Activated CD8-positive, alpha-beta T cell treated with anti-CD3 and anti-CD28 coated beads for 36 hours (primary cell): ENCODE measurements at regions not wholly inside any gene's neighbourhood (a gene's known extent, or its start where the extent isn't known, plus 50 kb on each side); places are given as distances from the start of the nearest gene placed in this dataset.

Experiments
- ATAC-seq: fragments of 200-7000 bp; cut with Tn5 transposase; one replicate; pipeline ENCODE4 v1.10.0; 2021; ENCODE audit warnings: mild to moderate bottlenecking, moderate library complexity
- CTCF ChIA-PET: fragments of 350-600 bp; sonication (Branson Sonifier 250); formaldehyde crosslinking; loops from one replicate; lab custom pipeline; 2021; ENCODE audit warnings: antibody characterized with exemption; lab: Charles Lee
- POLR2A ChIA-PET: fragments of 350-600 bp; sonication (Branson Sonifier 250); formaldehyde crosslinking; loops from one replicate; lab custom pipeline; 2021; ENCODE audit warnings: antibody characterized with exemption; lab: Charles Lee
- DNase-seq: peaks from one replicate; pipeline ENCODE4 v3.0.0-alpha.2; 2020
- H3K27ac Mint-ChIP-seq: one replicate; pipeline ENCODE4 v1.8.0; 2021; ENCODE audit warnings: mild to moderate bottlenecking, mixed read lengths
- H3K27me3 Mint-ChIP-seq: one replicate; pipeline ENCODE4 v1.8.0; 2021; ENCODE audit warnings: mixed read lengths
- H3K36me3 Mint-ChIP-seq: one replicate; pipeline ENCODE4 v1.8.0; 2021; ENCODE audit warnings: low read depth, mixed read lengths
- H3K4me1 Mint-ChIP-seq: one replicate; pipeline ENCODE4 v1.8.0; 2021; ENCODE audit warnings: low read depth, mixed read lengths
- H3K4me3 Mint-ChIP-seq: one replicate; pipeline ENCODE4 v1.8.0; 2021; ENCODE audit warnings: mild to moderate bottlenecking, moderate library complexity, mixed read lengths
- H3K9me3 Mint-ChIP-seq: one replicate; pipeline ENCODE4 v1.8.0; 2021; ENCODE audit warnings: mixed read lengths
- CTCF ChIP-seq: fragments of 200-600 bp; IDR thresholded peaks from one replicate; pipeline ENCODE4 v1.8.0; 2022; ENCODE audit warnings: antibody characterized with exemption, mild to moderate bottlenecking
- intact Hi-C: fragments of 100-400 bp; cut with micrococcal nuclease; formaldehyde crosslinking; loops from one replicate; pipeline ENCODE4 v1.10.0; 2022

DNA sequence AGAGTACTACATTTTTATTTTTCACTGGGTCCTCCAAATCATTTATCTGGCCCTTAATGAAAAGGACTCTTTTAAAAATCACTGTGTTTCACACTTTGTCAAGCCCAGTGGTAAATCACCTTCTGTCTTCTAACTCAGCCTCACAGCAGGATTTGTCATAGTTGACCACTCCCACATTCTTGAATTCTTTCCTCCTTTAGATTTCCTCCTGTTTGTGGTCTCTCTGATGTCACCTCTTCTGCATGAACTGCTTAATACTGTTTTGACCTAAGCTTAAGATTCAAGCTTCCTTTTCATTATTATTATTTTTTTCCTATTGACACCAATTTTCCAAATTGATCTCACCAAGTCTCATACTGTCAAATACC, 899.8 kb upstream of the MIR17HG start:
- no peaks in the 10 kb centered on the region for H3K4me1 Mint-ChIP-seq
- H3K27me3 Mint-ChIP-seq = no peaks in the 10 kb centered on the region
- H3K9me3 Mint-ChIP-seq = peaks cover 8% of the 10 kb centered on the region
- ChIA-PET POLR2A (no interaction called here), CTCF (no interaction called here)
- no peak for TF ChIP-seq CTCF
- H3K4me3 Mint-ChIP-seq = no peak overlapping the region
- ATAC-seq (no peak), DNase-seq (no peak)
- no peaks in the 10 kb centered on the region for H3K36me3 Mint-ChIP-seq
- intact Hi-C loops = no loop called here
- no peak overlapping the region for H3K27ac Mint-ChIP-seq

DNA sequence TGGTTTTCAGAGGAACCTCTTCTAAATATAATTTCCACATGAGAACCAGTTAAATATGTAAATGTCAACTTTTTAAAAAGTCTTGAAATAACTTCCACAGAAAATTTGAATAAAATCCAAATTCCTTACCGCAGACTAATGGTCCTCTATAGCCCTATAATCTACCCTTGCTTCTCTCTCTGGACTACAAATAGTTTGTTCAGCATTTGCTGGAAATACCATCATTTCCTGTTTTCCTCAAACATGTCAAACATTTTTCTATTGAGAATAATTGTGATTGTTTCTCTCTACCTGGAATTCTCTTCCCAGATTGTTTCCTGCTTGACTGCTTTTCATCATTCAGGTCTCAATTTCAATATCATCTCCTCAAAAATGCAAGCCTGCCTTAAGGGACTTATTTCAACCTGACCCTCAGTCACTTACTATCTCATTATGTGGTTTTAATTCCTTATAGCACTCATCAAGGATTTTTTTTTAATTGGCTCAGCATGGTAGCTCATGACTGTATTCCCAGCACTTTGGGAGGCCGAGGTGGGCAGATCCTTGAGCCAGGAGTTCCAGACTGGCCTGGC, 898.9 kb upstream of the MIR17HG start:
- no peak overlapping the region for H3K4me3 Mint-ChIP-seq
- H3K9me3 Mint-ChIP-seq = peaks cover 8% of the 10 kb centered on the region
- H3K36me3 Mint-ChIP-seq = no peaks in the 10 kb centered on the region
- DNase-seq = no peak
- POLR2A ChIA-PET = no interaction called here
- TF ChIP-seq CTCF = no peak
- intact Hi-C loops = no loop called here
- H3K27me3 Mint-ChIP-seq = no peaks in the 10 kb centered on the region
- no peaks in the 10 kb centered on the region for H3K4me1 Mint-ChIP-seq
- no peak for ATAC-seq
- no peak overlapping the region for H3K27ac Mint-ChIP-seq
- CTCF ChIA-PET = no interaction called here

DNA sequence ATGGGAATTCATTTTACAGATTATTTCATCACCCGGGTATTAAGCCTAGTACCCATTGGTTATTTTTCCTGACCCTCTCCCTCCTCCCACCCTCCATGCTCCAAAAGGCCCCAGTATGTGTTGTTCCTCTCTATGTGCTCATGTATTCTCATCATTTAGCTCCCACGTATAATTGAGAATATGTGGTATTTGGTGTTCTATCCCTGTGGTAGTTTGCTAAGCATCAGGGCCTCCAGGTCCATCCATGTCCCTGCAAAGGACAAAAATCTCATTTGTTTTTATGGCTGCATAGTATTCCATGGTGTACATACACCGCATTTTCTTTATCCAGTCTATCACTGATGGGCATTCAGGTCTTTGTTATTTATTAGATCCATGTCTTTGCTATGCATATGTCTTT, 894.1 kb upstream of the MIR17HG start:
- DNase-seq (no peak), ATAC-seq (no peak)
- Mint-ChIP-seq H3K4me1 (no peaks in the 10 kb centered on the region), H3K36me3 (no peaks in the 10 kb centered on the region), H3K27me3 (no peaks in the 10 kb centered on the region), H3K4me3 (no peak overlapping the region), H3K27ac (no peak overlapping the region), H3K9me3 (peaks cover 3% of the 10 kb centered on the region)
- ChIA-PET CTCF (no interaction called here), POLR2A (no interaction called here)
- TF ChIP-seq CTCF = no peak
- intact Hi-C loops = no loop called here

DNA sequence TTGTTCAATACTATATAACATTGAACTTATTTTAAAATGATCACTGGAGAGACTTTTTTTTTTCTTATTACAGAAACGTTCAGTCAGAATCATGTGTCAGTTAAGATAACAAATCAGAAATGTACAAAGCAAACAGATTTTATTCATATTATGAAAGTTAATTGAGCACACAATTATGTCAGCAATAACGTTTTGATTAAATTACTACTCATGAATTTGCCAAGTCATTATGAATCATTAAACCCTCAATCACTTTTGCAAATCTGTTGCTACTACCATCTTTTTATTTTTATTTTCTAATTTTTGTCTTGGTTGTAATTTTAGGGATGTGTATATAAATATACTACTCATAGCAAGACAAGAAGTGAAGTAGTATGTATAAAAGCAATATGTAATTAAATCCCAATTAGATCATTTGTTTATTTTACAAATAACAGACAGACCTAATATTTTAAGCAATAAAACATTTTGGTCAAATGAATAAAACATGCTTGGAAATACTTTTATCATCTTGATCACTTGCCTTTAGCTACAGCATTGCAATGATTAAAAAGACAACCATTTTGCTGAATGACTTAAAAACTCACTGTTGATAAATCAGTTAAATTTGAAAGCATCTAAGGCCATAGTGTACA, 893.4 kb upstream of the MIR17HG start:
- no peak for ATAC-seq
- DNase-seq = no peak
- ChIA-PET CTCF (no interaction called here), POLR2A (no interaction called here)
- no peak overlapping the region for H3K4me3 Mint-ChIP-seq
- no peak for TF ChIP-seq CTCF
- no peaks in the 10 kb centered on the region for H3K4me1 Mint-ChIP-seq
- no peak overlapping the region for H3K27ac Mint-ChIP-seq
- H3K9me3 Mint-ChIP-seq = peaks cover 3% of the 10 kb centered on the region
- no peaks in the 10 kb centered on the region for H3K36me3 Mint-ChIP-seq
- no peaks in the 10 kb centered on the region for H3K27me3 Mint-ChIP-seq
- intact Hi-C loops = no loop called here

DNA sequence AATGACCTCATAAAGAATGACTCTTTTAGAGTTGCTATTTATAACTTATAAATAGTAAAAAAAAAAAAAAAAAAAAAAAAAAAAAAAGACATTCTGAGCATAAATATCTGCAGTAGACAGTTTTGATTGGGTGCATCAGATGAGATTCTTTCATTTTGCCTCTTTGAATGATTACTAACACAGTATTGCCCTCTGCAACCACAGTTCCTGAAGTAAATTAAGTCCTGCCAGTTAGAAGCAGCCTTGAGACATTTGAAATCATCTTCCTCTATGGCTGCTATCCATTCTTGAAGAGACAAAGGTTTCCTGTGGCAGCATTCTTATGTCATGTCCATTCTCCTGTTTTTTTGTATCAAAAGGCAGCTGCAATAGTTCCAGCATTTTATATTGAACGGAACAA, 892.4 kb upstream of the MIR17HG start:
- H3K36me3 Mint-ChIP-seq = no peaks in the 10 kb centered on the region
- H3K27me3 Mint-ChIP-seq = no peaks in the 10 kb centered on the region

More for the DNA sequence above, 892.4 kb upstream of the MIR17HG start:
- H3K4me3 Mint-ChIP-seq = no peak overlapping the region
- peaks cover 5% of the 10 kb centered on the region for H3K9me3 Mint-ChIP-seq
- DNase-seq (no peak), ATAC-seq (no peak)
- CTCF ChIA-PET = no interaction called here
- intact Hi-C loops = no loop called here
- POLR2A ChIA-PET = no interaction called here
- no peaks in the 10 kb centered on the region for H3K4me1 Mint-ChIP-seq
- H3K27ac Mint-ChIP-seq = no peak overlapping the region
- TF ChIP-seq CTCF = no peak
